ENCODE measurements at regions not wholly inside any gene's neighbourhood (a gene's known extent, or its start where the extent isn't known, plus 50 kb on each side); places are given as distances from the start of the nearest gene placed in this dataset.

DNA sequence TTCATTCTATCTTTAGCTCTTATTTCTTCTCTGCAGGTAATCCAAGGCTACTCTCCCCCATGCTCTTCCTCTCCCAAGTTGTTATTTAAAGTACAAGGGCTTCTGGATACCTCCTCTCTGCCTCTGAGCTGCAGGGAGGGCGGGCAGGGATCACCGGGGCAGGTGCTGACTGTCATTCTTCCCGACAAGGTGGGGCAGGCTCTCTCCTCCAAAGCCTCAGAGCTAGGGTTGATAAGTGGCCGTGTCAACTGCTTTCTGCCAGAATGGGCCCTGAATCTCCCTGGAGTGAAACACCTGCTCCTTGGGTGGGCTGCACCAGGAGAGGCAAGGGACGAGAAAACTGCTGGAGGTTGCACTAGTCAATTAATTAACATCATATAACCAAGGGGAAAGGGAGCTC, 250.3 kb downstream of the SLC4A3 start:
- TF ChIP-seq, protein P1, sequence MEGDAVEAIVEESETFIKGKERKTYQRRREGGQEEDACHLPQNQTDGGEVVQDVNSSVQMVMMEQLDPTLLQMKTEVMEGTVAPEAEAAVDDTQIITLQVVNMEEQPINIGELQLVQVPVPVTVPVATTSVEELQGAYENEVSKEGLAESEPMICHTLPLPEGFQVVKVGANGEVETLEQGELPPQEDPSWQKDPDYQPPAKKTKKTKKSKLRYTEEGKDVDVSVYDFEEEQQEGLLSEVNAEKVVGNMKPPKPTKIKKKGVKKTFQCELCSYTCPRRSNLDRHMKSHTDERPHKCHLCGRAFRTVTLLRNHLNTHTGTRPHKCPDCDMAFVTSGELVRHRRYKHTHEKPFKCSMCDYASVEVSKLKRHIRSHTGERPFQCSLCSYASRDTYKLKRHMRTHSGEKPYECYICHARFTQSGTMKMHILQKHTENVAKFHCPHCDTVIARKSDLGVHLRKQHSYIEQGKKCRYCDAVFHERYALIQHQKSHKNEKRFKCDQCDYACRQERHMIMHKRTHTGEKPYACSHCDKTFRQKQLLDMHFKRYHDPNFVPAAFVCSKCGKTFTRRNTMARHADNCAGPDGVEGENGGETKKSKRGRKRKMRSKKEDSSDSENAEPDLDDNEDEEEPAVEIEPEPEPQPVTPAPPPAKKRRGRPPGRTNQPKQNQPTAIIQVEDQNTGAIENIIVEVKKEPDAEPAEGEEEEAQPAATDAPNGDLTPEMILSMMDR (IDR thresholded peaks at IDR 0.05), result no peak
- TF ChIP-seq POLR2AphosphoS5 (IDR thresholded peaks at IDR 0.05), result no peak
- TF ChIP-seq POLR2A (IDR thresholded peaks at IDR 0.05), result no peak

Measured in transverse colon (tissue), 4 donors.